BJ (cell line): ENCODE measurements at regions not wholly inside any gene's neighbourhood (a gene's known extent, or its start where the extent isn't known, plus 50 kb on each side); places are given as distances from the start of the nearest gene placed in this dataset.

Experiments used
- CTCF ChIA-PET: fragments of 350-600 bp; formaldehyde crosslinking; extraction: SDS; loops from one replicate; lab custom pipeline; 2021; ENCODE audit warnings: antibody characterized with exemption, inconsistent platforms; lab: Yijun Ruan, JAX
- POLR2A ChIA-PET: fragments of 300-600 bp; sonication (Branson Sonifier 250); formaldehyde crosslinking; extraction: SDS; loops from one replicate; lab custom pipeline; 2021; ENCODE audit warnings: antibody characterized with exemption; lab: Charles Lee
- DNase-seq: peaks from one replicate; pipeline ENCODE4 v3.0.0-alpha.2; 2011; ENCODE audit warnings: low read depth
- H3K27me3 ChIP-seq: 2 replicates; pipeline ENCODE4 v1.6.0; 2011; ENCODE audit warnings: low read length; ENCODE audit not compliant: control insufficient read depth, insufficient read depth
- H3K36me3 ChIP-seq: 2 replicates; pipeline ENCODE4 v1.5.1; 2011; ENCODE audit warnings: low read length; ENCODE audit not compliant: control insufficient read depth, insufficient read depth
- H3K4me3 ChIP-seq: 2 replicates; pipeline ENCODE4 v1.5.1; 2011; ENCODE audit warnings: low read depth, mild to moderate bottlenecking, control low read depth, low read length
- TF ChIP-seq, protein P1 (sequence below): IDR thresholded peaks from 2 replicates; pipeline ENCODE4 v1.5.1; 2011; ENCODE audit warnings: low read depth, mild to moderate bottlenecking, control low read depth, inconsistent platforms, low read length, moderate library complexity; ENCODE audit not compliant: insufficient read depth

DNA sequence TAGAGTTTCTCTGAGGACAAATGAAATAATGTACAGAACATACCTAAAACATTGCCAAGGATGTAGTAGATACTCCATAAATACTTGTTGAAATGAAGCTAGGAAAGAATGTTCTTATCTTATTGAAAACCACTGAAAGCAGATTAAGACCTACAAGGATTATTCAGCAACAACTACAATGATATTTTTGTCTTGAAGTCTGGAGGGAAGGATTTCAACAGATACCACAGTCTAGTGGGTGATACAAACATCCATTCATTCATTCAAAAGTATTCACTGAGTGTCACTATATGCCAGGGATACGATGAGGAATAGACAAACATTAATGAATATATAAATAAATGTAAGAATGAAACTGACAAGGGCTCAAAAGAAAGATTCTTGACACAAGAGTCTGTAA, 74.7 kb upstream of the THBS1 start:
- POLR2A ChIA-PET = interaction anchor here (0.6 kb wide), 1 partner anchor 32 kb away, joined by 5 read pairs; no protein-coding TSS in a partner anchor

GRCh38 chr15:39508536-39508935, 72.3 kb upstream of the THBS1 start:
- TF ChIP-seq, protein P1, sequence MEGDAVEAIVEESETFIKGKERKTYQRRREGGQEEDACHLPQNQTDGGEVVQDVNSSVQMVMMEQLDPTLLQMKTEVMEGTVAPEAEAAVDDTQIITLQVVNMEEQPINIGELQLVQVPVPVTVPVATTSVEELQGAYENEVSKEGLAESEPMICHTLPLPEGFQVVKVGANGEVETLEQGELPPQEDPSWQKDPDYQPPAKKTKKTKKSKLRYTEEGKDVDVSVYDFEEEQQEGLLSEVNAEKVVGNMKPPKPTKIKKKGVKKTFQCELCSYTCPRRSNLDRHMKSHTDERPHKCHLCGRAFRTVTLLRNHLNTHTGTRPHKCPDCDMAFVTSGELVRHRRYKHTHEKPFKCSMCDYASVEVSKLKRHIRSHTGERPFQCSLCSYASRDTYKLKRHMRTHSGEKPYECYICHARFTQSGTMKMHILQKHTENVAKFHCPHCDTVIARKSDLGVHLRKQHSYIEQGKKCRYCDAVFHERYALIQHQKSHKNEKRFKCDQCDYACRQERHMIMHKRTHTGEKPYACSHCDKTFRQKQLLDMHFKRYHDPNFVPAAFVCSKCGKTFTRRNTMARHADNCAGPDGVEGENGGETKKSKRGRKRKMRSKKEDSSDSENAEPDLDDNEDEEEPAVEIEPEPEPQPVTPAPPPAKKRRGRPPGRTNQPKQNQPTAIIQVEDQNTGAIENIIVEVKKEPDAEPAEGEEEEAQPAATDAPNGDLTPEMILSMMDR = no peak
- DNase-seq = no peak
- POLR2A ChIA-PET = interaction anchor here (0.6 to 1.1 kb wide), 2 partner anchors 42 to 240 kb away, joined by 3 read pairs; no protein-coding TSS in a partner anchor
- Histone ChIP-seq H3K4me3 (no peak overlapping the region), H3K36me3 (no peaks in the 10 kb centered on the region), H3K27me3 (no peaks in the 10 kb centered on the region)
- CTCF ChIA-PET = interaction anchor here (1.1 kb wide), 1 partner anchor 46 kb away, joined by 3 read pairs; no protein-coding TSS in a partner anchor

More for the DNA sequence above, 74.7 kb upstream of the THBS1 start:
- H3K27me3 ChIP-seq = no peaks in the 10 kb centered on the region
- TF ChIP-seq, protein P1 = no peak
- H3K4me3 ChIP-seq = no peak overlapping the region
- CTCF ChIA-PET = interaction anchor here (1.1 kb wide), 1 partner anchor 10 kb away, joined by 3 read pairs; no protein-coding TSS in a partner anchor
- H3K36me3 ChIP-seq = no peaks in the 10 kb centered on the region
- no peak for DNase-seq

DNA sequence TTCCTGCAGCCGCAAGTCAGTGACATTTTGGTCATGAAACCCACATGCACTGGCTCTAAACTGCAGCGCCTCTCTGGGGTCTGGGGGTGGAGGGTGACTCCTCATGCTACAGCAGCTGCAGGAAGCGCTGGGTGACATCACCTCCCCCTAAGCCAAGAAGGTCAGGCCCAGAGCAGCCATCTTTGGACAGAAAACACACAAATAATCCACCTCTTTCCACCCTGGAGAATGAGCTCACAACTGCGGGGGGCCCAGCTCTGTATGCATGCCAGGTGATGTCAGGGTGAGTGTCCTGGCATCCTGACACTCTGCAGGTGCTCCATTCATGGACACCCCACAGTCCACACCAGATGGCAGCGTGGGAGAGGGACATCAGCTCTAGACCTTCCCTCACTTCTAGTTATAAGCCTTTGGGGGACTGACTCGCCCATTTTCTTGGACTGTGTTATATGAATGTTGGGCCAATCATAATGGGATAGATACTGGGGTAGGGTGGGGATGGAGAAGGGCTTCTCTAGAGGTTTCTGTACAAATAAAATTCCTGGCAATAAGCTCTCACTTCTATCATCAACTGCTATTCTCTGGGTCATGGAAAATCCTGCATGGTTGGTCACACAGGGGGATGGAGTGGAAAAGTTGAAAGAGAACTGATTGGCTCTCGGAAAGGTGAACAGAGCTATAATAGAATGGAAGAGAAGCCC, 70.7 kb upstream of the THBS1 start:
- TF ChIP-seq, protein P1 = no peak
- ChIA-PET CTCF (interaction anchor here (1.2 kb wide), 1 partner anchor 811 kb away, joined by 3 read pairs; no protein-coding TSS in a partner anchor), POLR2A (interaction anchor here (0.5 kb wide), 2 partner anchors 14 to 577 kb away, joined by 3 read pairs; no protein-coding TSS in a partner anchor)
- no peak for DNase-seq
- Histone ChIP-seq H3K4me3 (no peak overlapping the region), H3K36me3 (no peaks in the 10 kb centered on the region), H3K27me3 (no peaks in the 10 kb centered on the region)

- Histone ChIP-seq H3K27me3 (no peaks in the 10 kb centered on the region), H3K36me3 (no peaks in the 10 kb centered on the region), H3K4me3 (no peak overlapping the region)
- ChIA-PET POLR2A (interaction anchor here (0.5 to 1.5 kb wide), 8 partner anchors 15 to 661 kb away, joined by 3 to 8 read pairs (median 3); no protein-coding TSS in a partner anchor), CTCF (interaction anchor here (0.9 to 1.5 kb wide), 5 partner anchors 9 to 812 kb away, joined by 3 to 4 read pairs (median 3); no protein-coding TSS in a partner anchor)
- peak; percentile 56 for DNase-seq
- TF ChIP-seq, protein P1 = no peak
Measured at GRCh38 chr15:39511000-39511915, 69.6 kb upstream of the THBS1 start.
